ENCODE measurements at regions not wholly inside any gene's neighbourhood (a gene's known extent, or its start where the extent isn't known, plus 50 kb on each side); places are given as distances from the start of the nearest gene placed in this dataset.

- no peak overlapping the region for H3K4me3 ChIP-seq (ENCODE audit: low read depth, low read length)
- in situ Hi-C loops (cut with HindIII; ENCODE audit: low sequenced_read_pairs), result no loop called here
These were observed 218.4 kb upstream of the JARID2 start for GRCh38 chr6:15027472-15027871.

GRCh38 chr6:15032015-15032414 lies 213.9 kb upstream of the JARID2 start:
- H3K4me3 ChIP-seq (ENCODE audit: low read depth, low read length), result no peak overlapping the region
- in situ Hi-C loops (cut with HindIII; ENCODE audit: low sequenced_read_pairs), result no loop called here
- DNase-seq (ENCODE audit: low read depth, low spot score), result no peak
- no peak for TF ChIP-seq CTCF (IDR thresholded peaks at IDR 0.05; ENCODE audit: low read depth, low read length)

More at GRCh38 chr6:15027472-15027871, 218.4 kb upstream of the JARID2 start:
- DNase-seq (ENCODE audit: low read depth, low spot score), result no peak
- no peak for TF ChIP-seq CTCF (IDR thresholded peaks at IDR 0.05; ENCODE audit: low read depth, low read length)

- no peak for TF ChIP-seq CTCF (IDR thresholded peaks at IDR 0.05; ENCODE audit: low read depth, low read length)
- H3K4me3 ChIP-seq (ENCODE audit: low read depth, low read length), result no peak overlapping the region
- in situ Hi-C loops (cut with HindIII; ENCODE audit: low sequenced_read_pairs), result no loop called here
- DNase-seq (ENCODE audit: low read depth, low spot score), result no peak
These were observed 212.0 kb upstream of the JARID2 start for GRCh38 chr6:15033850-15034203.

- no peak for TF ChIP-seq CTCF (IDR thresholded peaks at IDR 0.05; ENCODE audit: low read depth, low read length)
- in situ Hi-C loops (cut with HindIII; ENCODE audit: low sequenced_read_pairs), result no loop called here
- no peak for DNase-seq (ENCODE audit: low read depth, low spot score)
- no peak overlapping the region for H3K4me3 ChIP-seq (ENCODE audit: low read depth, low read length)
These were observed 209.1 kb upstream of the JARID2 start for GRCh38 chr6:15036690-15037245.

- no peak for DNase-seq (ENCODE audit: low read depth, low spot score)
- TF ChIP-seq CTCF (IDR thresholded peaks at IDR 0.05; ENCODE audit: low read depth, low read length), result no peak
- H3K4me3 ChIP-seq (ENCODE audit: low read depth, low read length), result no peak overlapping the region
- in situ Hi-C loops (cut with HindIII; ENCODE audit: low sequenced_read_pairs), result no loop called here
These were observed 208.6 kb upstream of the JARID2 start for GRCh38 chr6:15037253-15037652.

GRCh38 chr6:15038013-15038791 lies 207.7 kb upstream of the JARID2 start:
- TF ChIP-seq CTCF (IDR thresholded peaks at IDR 0.05; ENCODE audit: low read depth, low read length), result no peak
- H3K4me3 ChIP-seq (ENCODE audit: low read depth, low read length), result no peak overlapping the region
- in situ Hi-C loops (cut with HindIII; ENCODE audit: low sequenced_read_pairs), result no loop called here
- DNase-seq (ENCODE audit: low read depth, low spot score), result no peak

Data from astrocyte of the spinal cord (primary cell).